Hepatocyte (in vitro differentiated cells): ENCODE measurements at regions not wholly inside any gene's neighbourhood (a gene's known extent, or its start where the extent isn't known, plus 50 kb on each side); places are given as distances from the start of the nearest gene placed in this dataset.

Experiments
- EZH2phosphoT487 ChIP-seq: fragments of 200-600 bp; sonication (generic); IDR thresholded peaks from one replicate; pipeline ENCODE4 v1.6.1; 2018; ENCODE audit warnings: antibody characterized with exemption, mild to moderate bottlenecking, low read depth, moderate library complexity; ENCODE audit not compliant: unreplicated experiment, severe bottlenecking
- TF ChIP-seq, protein P1 (sequence below): fragments of 200-600 bp; sonication (generic); IDR thresholded peaks from 2 replicates; pipeline ENCODE4 v1.5.1; 2016; ENCODE audit warnings: antibody characterized with exemption, mild to moderate bottlenecking; ENCODE audit not compliant: poor library complexity

DNA sequence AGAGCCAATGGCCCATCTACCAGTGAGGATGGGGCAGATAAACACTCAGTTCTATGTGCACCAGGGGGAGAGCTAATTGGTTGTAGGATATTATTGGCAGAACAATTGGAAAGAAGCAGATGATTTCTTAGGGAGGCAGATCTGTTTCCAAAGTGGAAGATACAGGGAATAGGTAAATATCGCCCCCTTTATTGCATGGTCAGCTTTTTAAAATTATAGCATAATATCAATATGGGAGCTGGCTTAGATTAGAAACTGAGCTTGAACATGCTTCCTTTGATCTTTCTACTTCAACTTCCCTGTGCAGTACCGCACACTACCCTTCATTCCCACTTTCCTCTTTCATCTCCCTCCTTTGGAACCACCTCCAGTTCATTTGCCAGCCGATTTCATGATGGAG is 64.0 kb upstream of the PLXNA2 start:
- TF ChIP-seq, protein P1, sequence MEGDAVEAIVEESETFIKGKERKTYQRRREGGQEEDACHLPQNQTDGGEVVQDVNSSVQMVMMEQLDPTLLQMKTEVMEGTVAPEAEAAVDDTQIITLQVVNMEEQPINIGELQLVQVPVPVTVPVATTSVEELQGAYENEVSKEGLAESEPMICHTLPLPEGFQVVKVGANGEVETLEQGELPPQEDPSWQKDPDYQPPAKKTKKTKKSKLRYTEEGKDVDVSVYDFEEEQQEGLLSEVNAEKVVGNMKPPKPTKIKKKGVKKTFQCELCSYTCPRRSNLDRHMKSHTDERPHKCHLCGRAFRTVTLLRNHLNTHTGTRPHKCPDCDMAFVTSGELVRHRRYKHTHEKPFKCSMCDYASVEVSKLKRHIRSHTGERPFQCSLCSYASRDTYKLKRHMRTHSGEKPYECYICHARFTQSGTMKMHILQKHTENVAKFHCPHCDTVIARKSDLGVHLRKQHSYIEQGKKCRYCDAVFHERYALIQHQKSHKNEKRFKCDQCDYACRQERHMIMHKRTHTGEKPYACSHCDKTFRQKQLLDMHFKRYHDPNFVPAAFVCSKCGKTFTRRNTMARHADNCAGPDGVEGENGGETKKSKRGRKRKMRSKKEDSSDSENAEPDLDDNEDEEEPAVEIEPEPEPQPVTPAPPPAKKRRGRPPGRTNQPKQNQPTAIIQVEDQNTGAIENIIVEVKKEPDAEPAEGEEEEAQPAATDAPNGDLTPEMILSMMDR: no peak
- no peak for TF ChIP-seq EZH2phosphoT487
